WTC11 (cell line): ENCODE measurements at regions not wholly inside any gene's neighbourhood (a gene's known extent, or its start where the extent isn't known, plus 50 kb on each side); places are given as distances from the start of the nearest gene placed in this dataset.

Experiments used
- ATAC-seq: fragments of 200-7000 bp; cut with Tn5 transposase; 2 replicates; pipeline ENCODE4 v1.10.0; 2021; ENCODE audit warnings: mild to moderate bottlenecking, moderate library complexity
- CTCF ChIA-PET: fragments of 300-600 bp; sonication (Branson Sonifier 250); formaldehyde crosslinking; loops from one replicate; lab custom pipeline; 2021; ENCODE audit warnings: antibody characterized with exemption; lab: Charles Lee
- POLR2A ChIA-PET: fragments of 350-600 bp; sonication (Branson Sonifier 250); formaldehyde crosslinking; loops from one replicate; lab custom pipeline; 2021; ENCODE audit warnings: antibody characterized with exemption; lab: Charles Lee
- DNase-seq: peaks from one replicate; pipeline ENCODE4 v3.0.0; 2021; ENCODE audit warnings: low spot score
- H3K27ac Mint-ChIP-seq: 2 replicates; pipeline ENCODE4 v1.8.0; 2021; ENCODE audit warnings: mixed read lengths
- H3K27me3 Mint-ChIP-seq: 2 replicates; pipeline ENCODE4 v1.8.0; 2021; ENCODE audit warnings: low read depth, mild to moderate bottlenecking, moderate library complexity, mixed read lengths
- H3K36me3 Mint-ChIP-seq: 2 replicates; pipeline ENCODE4 v1.8.0; 2021; ENCODE audit warnings: mixed read lengths
- H3K4me1 Mint-ChIP-seq: 2 replicates; pipeline ENCODE4 v1.8.0; 2022; ENCODE audit warnings: mixed read lengths
- H3K4me3 Mint-ChIP-seq: 2 replicates; pipeline ENCODE4 v1.8.0; 2021; ENCODE audit warnings: mild to moderate bottlenecking, moderate library complexity, mixed read lengths
- H3K9me3 Mint-ChIP-seq: 2 replicates; pipeline ENCODE4 v1.8.0; 2021; ENCODE audit warnings: mixed read lengths
- ATF1 ChIP-seq: sonication (generic); formaldehyde crosslinking; IDR thresholded peaks from 2 replicates; pipeline ENCODE4 v1.8.1; 2023; ENCODE audit warnings: mild to moderate bottlenecking, moderate library complexity, missing genetic modification reagents
- CREB1 ChIP-seq: sonication (generic); formaldehyde crosslinking; IDR thresholded peaks from 2 replicates; pipeline ENCODE4 v1.8.0; 2023; ENCODE audit warnings: mild to moderate bottlenecking, missing genetic modification reagents
- E2F4 ChIP-seq: sonication (generic); formaldehyde crosslinking; IDR thresholded peaks from 2 replicates; pipeline ENCODE4 v1.8.1; 2022; ENCODE audit warnings: low read depth, mild to moderate bottlenecking, moderate library complexity, missing genetic modification reagents, borderline replicate concordance
- ETV6 ChIP-seq: sonication (generic); formaldehyde crosslinking; IDR thresholded peaks from 2 replicates; pipeline ENCODE4 v1.8.1; 2022; ENCODE audit warnings: mild to moderate bottlenecking, missing genetic modification reagents
- FOXP1 ChIP-seq: sonication (generic); formaldehyde crosslinking; IDR thresholded peaks from 2 replicates; pipeline ENCODE4 v1.8.0; 2022; ENCODE audit warnings: missing genetic modification reagents, mild to moderate bottlenecking, moderate library complexity, borderline replicate concordance
- HMGA2 ChIP-seq: fragments of 250-450 bp; sonication (Bioruptor Pico); IDR thresholded peaks from 2 replicates; pipeline ENCODE4 v1.4.0; 2021; ENCODE audit warnings: mild to moderate bottlenecking, moderate library complexity
- MYBL2 ChIP-seq: sonication (generic); formaldehyde crosslinking; IDR thresholded peaks from 2 replicates; pipeline ENCODE4 v1.8.1; 2023; ENCODE audit warnings: mild to moderate bottlenecking, moderate library complexity, missing genetic modification reagents
- NR2C2 ChIP-seq: sonication (generic); formaldehyde crosslinking; IDR thresholded peaks from 2 replicates; pipeline ENCODE4 v1.8.0; 2022; ENCODE audit warnings: mild to moderate bottlenecking, missing genetic modification reagents
- OVOL2 ChIP-seq: fragments of 250-450 bp; sonication (Bioruptor Pico); IDR thresholded peaks from 2 replicates; pipeline ENCODE4 v1.9.0; 2021; ENCODE audit warnings: mild to moderate bottlenecking, borderline replicate concordance
- PREB ChIP-seq: sonication (generic); formaldehyde crosslinking; IDR thresholded peaks from 2 replicates; pipeline ENCODE4 v1.8.1; 2022; ENCODE audit warnings: mild to moderate bottlenecking, missing genetic modification reagents, moderate library complexity, borderline replicate concordance
- SMAD4 ChIP-seq: sonication (generic); formaldehyde crosslinking; IDR thresholded peaks from 2 replicates; pipeline ENCODE4 v1.8.0; 2022; ENCODE audit warnings: mild to moderate bottlenecking, missing genetic modification reagents
- USF2 ChIP-seq: sonication (generic); formaldehyde crosslinking; IDR thresholded peaks from 2 replicates; pipeline ENCODE4 v1.8.1; 2023; ENCODE audit warnings: mild to moderate bottlenecking, missing genetic modification reagents, moderate library complexity
- ZMAT4 ChIP-seq: fragments of 250-450 bp; sonication (Bioruptor Pico); IDR thresholded peaks from 2 replicates; pipeline ENCODE4 v1.9.0; 2021; ENCODE audit warnings: mild to moderate bottlenecking
- TF ChIP-seq, protein P1 (sequence below): sonication (generic); formaldehyde crosslinking; IDR thresholded peaks from 2 replicates; pipeline ENCODE4 v1.8.1; 2023; ENCODE audit warnings: mild to moderate bottlenecking, missing genetic modification reagents
- TF ChIP-seq, protein P2 (sequence below): sonication (generic); formaldehyde crosslinking; IDR thresholded peaks from 2 replicates; pipeline ENCODE4 v1.8.1; 2023; ENCODE audit warnings: mild to moderate bottlenecking, missing genetic modification reagents, borderline replicate concordance
- TF ChIP-seq, protein P3 (sequence below): fragments of 250-450 bp; sonication (Bioruptor Pico); IDR thresholded peaks from 2 replicates; pipeline ENCODE4 v1.8.0; 2021; ENCODE audit warnings: mild to moderate bottlenecking
- TF ChIP-seq, protein P4 (sequence below): sonication (generic); formaldehyde crosslinking; IDR thresholded peaks from 2 replicates; pipeline ENCODE4 v1.8.0; 2023; ENCODE audit warnings: mild to moderate bottlenecking, missing genetic modification reagents

GRCh38 chr15:91514147-91514546 is 339.4 kb upstream of the SLCO3A1 start:
- ATAC-seq: no peak
- ChIA-PET CTCF (no interaction called here), POLR2A (no interaction called here)
- H3K36me3 Mint-ChIP-seq: no peaks in the 10 kb centered on the region
- H3K4me1 Mint-ChIP-seq: peaks cover 23% of the 10 kb centered on the region
- H3K27ac Mint-ChIP-seq: no peak overlapping the region
- no peak for DNase-seq
- H3K9me3 Mint-ChIP-seq: no peaks in the 10 kb centered on the region
- TF ChIP-seq ATF1 (CRISPR knock-in tag): no peak
- TF ChIP-seq E2F4: no peak
- TF ChIP-seq FOXP1 (CRISPR knock-in tag): no peak
- no peak for TF ChIP-seq SMAD4 (CRISPR knock-in tag)
- TF ChIP-seq HMGA2 (CRISPR knock-in tag): no peak
- TF ChIP-seq OVOL2: no peak
- TF ChIP-seq CREB1 (CRISPR knock-in tag): no peak
- TF ChIP-seq MYBL2 (CRISPR knock-in tag): no peak
- TF ChIP-seq, protein P1, sequence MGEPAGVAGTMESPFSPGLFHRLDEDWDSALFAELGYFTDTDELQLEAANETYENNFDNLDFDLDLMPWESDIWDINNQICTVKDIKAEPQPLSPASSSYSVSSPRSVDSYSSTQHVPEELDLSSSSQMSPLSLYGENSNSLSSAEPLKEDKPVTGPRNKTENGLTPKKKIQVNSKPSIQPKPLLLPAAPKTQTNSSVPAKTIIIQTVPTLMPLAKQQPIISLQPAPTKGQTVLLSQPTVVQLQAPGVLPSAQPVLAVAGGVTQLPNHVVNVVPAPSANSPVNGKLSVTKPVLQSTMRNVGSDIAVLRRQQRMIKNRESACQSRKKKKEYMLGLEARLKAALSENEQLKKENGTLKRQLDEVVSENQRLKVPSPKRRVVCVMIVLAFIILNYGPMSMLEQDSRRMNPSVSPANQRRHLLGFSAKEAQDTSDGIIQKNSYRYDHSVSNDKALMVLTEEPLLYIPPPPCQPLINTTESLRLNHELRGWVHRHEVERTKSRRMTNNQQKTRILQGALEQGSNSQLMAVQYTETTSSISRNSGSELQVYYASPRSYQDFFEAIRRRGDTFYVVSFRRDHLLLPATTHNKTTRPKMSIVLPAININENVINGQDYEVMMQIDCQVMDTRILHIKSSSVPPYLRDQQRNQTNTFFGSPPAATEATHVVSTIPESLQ (CRISPR knock-in tag): no peak
- TF ChIP-seq, protein P2, sequence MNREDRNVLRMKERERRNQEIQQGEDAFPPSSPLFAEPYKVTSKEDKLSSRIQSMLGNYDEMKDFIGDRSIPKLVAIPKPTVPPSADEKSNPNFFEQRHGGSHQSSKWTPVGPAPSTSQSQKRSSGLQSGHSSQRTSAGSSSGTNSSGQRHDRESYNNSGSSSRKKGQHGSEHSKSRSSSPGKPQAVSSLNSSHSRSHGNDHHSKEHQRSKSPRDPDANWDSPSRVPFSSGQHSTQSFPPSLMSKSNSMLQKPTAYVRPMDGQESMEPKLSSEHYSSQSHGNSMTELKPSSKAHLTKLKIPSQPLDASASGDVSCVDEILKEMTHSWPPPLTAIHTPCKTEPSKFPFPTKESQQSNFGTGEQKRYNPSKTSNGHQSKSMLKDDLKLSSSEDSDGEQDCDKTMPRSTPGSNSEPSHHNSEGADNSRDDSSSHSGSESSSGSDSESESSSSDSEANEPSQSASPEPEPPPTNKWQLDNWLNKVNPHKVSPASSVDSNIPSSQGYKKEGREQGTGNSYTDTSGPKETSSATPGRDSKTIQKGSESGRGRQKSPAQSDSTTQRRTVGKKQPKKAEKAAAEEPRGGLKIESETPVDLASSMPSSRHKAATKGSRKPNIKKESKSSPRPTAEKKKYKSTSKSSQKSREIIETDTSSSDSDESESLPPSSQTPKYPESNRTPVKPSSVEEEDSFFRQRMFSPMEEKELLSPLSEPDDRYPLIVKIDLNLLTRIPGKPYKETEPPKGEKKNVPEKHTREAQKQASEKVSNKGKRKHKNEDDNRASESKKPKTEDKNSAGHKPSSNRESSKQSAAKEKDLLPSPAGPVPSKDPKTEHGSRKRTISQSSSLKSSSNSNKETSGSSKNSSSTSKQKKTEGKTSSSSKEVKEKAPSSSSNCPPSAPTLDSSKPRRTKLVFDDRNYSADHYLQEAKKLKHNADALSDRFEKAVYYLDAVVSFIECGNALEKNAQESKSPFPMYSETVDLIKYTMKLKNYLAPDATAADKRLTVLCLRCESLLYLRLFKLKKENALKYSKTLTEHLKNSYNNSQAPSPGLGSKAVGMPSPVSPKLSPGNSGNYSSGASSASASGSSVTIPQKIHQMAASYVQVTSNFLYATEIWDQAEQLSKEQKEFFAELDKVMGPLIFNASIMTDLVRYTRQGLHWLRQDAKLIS (CRISPR knock-in tag): no peak
- TF ChIP-seq PREB: no peak
- no peak overlapping the region for H3K4me3 Mint-ChIP-seq
- H3K27me3 Mint-ChIP-seq: peaks cover 63% of the 10 kb centered on the region

DNA sequence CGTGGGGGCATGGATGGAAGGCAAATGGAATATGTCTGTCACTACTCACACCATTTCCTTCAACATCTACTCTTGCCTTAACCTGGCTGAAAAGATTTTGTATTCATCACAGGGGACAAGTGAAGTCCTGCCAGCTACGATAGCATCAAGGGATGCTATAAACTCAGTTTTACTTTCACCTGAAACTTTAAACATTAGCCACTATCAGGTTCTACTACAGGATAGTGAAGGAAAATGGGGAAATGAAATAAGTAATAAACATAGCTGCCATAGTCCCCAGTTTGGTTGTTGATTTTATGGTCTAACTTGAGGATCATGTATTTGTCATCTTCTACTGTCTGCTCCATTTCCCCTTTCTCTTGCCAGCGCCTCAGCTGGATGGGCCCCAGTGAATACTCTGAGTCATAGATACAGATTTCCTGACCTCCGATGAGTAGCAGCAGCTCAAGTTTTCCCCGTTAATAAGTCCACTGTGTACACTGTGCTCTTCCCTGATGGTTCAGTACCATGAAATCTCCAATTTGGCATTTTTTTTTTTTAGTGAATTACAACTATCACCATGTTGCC is 338.2 kb upstream of the SLCO3A1 start:
- POLR2A ChIA-PET: interaction anchor here (0.6 kb wide), 1 partner anchor 207 kb away, joined by 3 read pairs; no protein-coding TSS in a partner anchor
- no peak overlapping the region for H3K4me3 Mint-ChIP-seq
- no peak for ATAC-seq
- DNase-seq: no peak
- CTCF ChIA-PET: no interaction called here
- no peaks in the 10 kb centered on the region for H3K9me3 Mint-ChIP-seq
- H3K4me1 Mint-ChIP-seq: peaks cover 23% of the 10 kb centered on the region
- H3K36me3 Mint-ChIP-seq: no peaks in the 10 kb centered on the region
- H3K27ac Mint-ChIP-seq: no peak overlapping the region
- peaks cover 64% of the 10 kb centered on the region for H3K27me3 Mint-ChIP-seq
- TF ChIP-seq ETV6 (CRISPR knock-in tag): no peak
- TF ChIP-seq, protein P3, sequence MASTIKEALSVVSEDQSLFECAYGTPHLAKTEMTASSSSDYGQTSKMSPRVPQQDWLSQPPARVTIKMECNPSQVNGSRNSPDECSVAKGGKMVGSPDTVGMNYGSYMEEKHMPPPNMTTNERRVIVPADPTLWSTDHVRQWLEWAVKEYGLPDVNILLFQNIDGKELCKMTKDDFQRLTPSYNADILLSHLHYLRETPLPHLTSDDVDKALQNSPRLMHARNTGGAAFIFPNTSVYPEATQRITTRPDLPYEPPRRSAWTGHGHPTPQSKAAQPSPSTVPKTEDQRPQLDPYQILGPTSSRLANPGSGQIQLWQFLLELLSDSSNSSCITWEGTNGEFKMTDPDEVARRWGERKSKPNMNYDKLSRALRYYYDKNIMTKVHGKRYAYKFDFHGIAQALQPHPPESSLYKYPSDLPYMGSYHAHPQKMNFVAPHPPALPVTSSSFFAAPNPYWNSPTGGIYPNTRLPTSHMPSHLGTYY: no peak

- peaks cover 23% of the 10 kb centered on the region for H3K4me1 Mint-ChIP-seq
- H3K27me3 Mint-ChIP-seq: peaks cover 64% of the 10 kb centered on the region
- TF ChIP-seq, protein P4, sequence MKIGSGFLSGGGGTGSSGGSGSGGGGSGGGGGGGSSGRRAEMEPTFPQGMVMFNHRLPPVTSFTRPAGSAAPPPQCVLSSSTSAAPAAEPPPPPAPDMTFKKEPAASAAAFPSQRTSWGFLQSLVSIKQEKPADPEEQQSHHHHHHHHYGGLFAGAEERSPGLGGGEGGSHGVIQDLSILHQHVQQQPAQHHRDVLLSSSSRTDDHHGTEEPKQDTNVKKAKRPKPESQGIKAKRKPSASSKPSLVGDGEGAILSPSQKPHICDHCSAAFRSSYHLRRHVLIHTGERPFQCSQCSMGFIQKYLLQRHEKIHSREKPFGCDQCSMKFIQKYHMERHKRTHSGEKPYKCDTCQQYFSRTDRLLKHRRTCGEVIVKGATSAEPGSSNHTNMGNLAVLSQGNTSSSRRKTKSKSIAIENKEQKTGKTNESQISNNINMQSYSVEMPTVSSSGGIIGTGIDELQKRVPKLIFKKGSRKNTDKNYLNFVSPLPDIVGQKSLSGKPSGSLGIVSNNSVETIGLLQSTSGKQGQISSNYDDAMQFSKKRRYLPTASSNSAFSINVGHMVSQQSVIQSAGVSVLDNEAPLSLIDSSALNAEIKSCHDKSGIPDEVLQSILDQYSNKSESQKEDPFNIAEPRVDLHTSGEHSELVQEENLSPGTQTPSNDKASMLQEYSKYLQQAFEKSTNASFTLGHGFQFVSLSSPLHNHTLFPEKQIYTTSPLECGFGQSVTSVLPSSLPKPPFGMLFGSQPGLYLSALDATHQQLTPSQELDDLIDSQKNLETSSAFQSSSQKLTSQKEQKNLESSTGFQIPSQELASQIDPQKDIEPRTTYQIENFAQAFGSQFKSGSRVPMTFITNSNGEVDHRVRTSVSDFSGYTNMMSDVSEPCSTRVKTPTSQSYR (CRISPR knock-in tag): no peak
- TF ChIP-seq ZMAT4: peak; percentile 63; the same call in 1 of the 2 replicates
- TF ChIP-seq FOXP1 (CRISPR knock-in tag): no peak
- no peak for TF ChIP-seq USF2 (CRISPR knock-in tag)
- TF ChIP-seq NR2C2 (CRISPR knock-in tag): no peak
- ChIA-PET CTCF (no interaction called here), POLR2A (no interaction called here)
- no peak overlapping the region for H3K4me3 Mint-ChIP-seq
- H3K36me3 Mint-ChIP-seq: no peaks in the 10 kb centered on the region
- 0 out of 2 replicates have a peak, but pooled peaks cover 4% of the 10 kb centered on the region for H3K9me3 Mint-ChIP-seq
- no peak overlapping the region for H3K27ac Mint-ChIP-seq
- DNase-seq: no peak
- ATAC-seq: peak; percentile 36; the same call in 1 of the 2 replicates
Measured at GRCh38 chr15:91516866-91517265, 336.6 kb upstream of the SLCO3A1 start.
